Anterior cingulate cortex (tissue), 58 donors: ENCODE measurements at regions not wholly inside any gene's neighbourhood (a gene's known extent, or its start where the extent isn't known, plus 50 kb on each side); places are given as distances from the start of the nearest gene placed in this dataset.
"Not testable (repeated sequence)": the region's sequence is repeated elsewhere in the genome, so short reads cannot be mapped to it uniquely, and the experiment has no call there.

Experiments used
- DNase-seq, 58 donors: peaks; one replicate each; lab custom pipeline; 2025; lab: John Stamatoyannopoulos, UW

DNA sequence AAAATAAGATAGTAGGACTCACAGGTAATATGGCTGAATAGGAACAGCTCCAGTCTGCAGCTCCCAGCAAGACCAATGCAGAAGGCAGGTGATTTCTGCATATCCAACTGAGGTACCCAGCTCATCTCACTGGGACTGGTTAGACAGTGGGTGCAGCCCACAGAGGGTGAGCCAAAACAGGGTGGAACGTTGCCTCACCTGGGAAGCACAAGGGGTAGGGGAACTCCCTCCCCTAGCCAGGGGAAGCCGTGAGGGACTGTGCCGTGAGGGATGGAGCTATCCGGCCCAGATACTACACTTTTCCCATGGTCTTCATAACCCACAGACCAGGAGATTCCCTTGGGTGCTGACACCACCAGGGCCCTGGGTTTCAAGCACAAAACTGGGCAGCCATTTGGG is 114.8 kb upstream of the GNAI1 start:
- not testable (repeated sequence) for DNase-seq

DNA sequence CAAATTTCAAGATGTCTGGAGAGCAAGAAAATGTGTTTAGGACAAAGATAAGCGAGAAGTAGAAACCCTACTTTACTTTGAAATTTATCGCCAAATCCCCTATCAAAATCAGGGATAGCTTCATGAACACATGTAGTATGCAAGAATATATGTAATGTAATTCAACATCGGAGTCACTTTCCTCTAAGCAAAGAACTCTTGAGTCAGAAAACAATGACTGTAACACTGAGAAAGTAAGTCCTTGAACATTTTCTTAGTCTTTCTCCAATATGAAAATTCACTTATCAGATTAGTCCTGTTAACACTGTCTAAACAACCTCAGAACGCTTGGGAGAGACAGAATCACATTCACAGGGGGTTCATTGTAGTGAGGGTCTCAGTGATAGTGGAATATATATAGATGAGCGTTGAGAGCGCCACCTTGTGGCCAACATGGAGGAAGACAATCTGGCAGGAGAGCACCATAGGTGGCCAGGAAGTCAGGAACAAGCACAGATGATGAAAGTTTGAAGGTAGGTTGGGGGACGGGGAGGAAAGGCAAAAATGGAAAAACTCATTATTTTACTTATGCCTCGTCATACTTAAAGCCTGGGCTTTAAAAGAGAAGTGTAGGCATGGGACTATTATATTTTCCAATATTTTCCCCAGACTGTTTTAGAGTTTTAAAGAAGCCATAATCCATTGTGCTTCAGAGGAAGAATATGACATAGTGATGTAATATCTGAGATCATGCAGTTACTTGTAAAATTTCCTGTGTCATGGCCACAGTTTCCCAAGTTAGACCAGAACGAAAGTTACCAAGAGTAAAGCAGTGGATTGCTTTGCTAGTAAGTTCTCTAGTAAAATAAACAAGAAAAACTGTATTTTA is 115.5 kb upstream of the GNAI1 start:
- DNase-seq, result peak in 26 of 58 donors; percentile 0 to 39 (median 6)

DNA sequence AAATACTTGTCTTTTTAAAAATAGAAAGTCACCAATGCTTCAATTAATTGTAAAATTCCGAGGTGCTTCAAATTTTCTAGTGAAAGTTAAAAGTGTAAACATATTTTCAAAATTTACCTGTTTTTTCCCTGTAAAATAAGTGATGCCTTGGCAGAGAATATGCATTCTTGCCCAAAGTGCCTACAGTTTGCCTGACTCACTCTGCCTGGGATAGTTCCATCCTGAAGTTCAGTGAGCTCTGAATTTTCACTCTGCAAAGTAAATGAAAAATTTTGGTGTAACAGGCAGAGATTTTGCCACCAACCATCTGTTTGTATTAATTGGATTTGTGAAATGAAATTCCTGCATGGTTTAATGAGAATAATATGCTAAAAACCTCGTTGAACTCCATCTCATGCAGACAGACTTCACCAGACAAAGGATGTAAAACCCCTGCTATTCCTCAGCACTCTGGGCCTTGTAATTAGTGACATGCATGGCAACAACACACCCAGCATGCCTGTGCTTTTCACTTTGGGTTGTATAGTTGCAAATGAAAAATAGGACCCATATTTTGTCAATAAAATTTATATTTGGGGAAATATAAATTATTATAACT is 117.4 kb upstream of the GNAI1 start:
- no peak for DNase-seq

DNA sequence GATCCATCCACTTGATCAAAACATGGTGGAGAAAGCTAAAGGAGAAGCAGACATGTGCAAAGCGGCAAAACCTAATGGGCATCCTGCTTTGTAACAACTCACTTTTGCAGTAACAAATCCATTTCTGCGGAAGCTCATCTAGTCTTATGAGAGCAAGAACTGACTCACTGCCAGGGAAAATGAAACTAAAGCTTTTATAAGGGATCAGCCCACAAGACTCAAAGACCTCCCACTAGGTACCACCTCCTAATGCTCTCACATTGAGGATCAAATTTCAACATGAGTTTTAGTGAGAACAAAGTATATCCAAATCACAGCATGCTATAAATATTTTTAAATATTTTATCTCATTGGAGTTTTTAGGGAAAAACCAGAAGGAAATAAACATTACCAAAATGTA is 120.1 kb upstream of the GNAI1 start:
- no peak for DNase-seq

DNA sequence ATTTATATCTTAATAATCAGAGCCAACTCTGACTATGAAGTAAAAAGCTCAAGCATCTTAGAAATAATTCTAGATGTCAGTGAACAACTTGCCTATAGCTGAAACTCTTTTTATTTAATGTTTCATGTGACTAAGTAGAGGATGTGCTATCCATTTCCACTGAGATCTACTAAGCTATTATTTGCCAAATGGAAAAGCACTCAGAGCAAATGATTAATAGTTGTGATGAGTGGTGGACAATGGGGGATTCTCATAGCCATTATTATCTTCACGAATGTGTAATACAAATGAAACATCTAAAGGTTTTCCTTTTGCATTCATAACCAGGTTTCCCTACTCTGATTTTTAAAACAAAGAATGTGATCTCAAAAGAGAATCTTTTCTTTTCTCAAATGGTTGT is 126.6 kb upstream of the GNAI1 start:
- no peak for DNase-seq

DNA sequence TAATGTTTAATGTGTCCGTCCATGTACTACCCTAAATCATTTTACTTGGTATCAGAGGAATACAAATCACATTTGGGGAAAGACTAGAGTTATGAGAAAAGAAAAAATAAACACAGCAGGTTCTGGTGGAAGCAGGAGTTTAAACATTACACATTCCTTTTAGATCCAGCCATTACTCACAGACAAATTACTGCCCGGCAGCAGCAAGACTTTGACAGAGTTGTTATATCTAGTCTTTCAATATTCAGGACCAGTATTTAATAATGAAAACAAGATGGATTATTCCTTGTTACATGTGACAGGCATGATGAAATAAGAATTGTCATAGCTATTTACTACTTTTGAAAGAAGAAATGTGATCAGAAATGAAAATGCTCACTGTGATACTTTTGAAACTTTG is 131.8 kb upstream of the GNAI1 start:
- DNase-seq, result no peak

DNA sequence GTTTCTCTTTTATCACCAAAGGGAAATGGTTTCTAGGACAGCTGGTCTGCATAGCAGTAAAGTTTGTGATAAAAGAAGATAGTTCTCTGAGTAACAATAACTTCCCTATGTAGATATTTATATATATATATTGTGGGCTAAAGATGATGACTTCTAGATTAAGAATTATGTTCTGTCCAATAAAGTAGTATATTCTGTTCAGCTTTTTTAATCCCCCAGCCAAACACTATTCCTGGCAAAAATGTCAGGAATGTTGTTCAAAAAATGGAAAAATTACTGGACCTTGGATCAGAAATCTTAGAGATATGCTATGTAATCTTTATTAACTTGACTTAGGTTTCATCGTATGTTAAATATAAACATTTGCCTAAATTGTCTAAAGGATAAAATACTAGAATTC is 136.3 kb upstream of the GNAI1 start:
- no peak for DNase-seq

DNA sequence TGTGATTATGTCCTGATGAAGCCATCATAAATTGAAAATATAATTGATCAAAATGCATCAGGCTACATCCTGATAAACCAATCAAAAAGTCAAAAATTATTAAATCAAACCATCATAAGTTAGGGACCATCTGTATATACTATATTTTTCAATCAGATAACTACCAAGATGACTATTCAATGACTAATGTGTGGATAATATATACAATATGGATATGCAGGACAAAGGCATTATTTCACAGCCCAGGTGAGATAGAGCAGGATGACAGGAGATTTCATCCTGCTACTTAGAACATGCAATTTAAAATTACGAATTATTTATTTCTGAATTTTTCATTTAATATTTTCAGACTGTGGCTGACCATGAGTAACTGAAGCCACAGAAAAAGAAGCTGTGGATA is 137.3 kb upstream of the GNAI1 start:
- no peak for DNase-seq

DNA sequence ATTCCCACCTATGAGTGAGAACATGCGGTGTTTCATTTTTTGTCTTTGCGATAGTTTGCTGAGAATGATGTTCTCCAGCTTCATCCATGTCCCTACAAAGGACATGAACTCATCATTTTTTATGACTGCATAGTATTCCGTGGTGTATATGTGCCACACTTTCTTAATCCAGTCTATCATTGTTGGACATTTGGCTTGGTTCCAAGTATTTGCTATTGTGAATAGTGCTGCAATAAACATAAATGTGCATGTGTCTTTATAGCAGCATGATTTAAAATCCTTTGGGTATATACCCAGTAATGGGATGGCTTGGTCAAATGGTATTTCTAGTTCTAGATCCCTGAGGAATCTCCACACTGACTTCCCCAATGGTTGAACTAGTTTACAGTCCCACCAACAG is 138.9 kb upstream of the GNAI1 start:
- DNase-seq, result not testable (repeated sequence)

DNA sequence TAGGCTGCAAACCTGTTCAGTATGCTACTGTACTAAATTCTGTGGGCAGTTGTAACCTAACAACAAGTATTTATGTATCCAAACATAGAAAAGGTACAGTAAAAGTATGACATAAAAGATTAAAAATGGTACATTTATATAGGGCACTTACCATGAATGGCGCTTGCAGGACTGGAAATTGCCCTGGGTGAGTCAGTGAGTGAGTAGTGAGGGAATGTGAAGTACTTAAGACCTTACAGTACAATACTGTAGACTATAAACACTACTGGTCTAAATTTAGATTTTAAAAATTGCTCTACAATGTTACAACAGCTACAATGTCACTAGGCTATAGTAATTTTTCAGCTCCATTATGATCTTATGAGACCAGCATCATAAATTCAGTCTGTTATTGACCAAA is 146.0 kb upstream of the GNAI1 start:
- no peak for DNase-seq

DNA sequence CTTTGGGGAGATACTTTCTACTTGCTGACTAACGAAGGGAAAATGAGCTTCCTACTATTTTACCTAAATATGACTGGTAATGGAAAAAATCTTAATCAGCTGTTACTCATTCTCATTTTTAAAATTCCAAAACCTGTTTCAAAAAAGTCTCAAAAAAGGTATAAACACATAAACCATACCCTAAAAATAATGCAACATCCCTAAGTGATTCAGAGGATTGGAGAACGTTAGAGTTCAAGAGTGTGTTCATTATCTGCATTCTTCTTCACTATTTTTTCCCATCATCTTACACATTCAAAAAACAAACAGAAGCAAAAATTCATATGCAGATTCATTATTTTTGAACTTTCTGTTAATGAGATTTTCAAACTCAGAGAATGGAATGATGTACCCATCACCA is 150.4 kb upstream of the GNAI1 start:
- no peak for DNase-seq

DNA sequence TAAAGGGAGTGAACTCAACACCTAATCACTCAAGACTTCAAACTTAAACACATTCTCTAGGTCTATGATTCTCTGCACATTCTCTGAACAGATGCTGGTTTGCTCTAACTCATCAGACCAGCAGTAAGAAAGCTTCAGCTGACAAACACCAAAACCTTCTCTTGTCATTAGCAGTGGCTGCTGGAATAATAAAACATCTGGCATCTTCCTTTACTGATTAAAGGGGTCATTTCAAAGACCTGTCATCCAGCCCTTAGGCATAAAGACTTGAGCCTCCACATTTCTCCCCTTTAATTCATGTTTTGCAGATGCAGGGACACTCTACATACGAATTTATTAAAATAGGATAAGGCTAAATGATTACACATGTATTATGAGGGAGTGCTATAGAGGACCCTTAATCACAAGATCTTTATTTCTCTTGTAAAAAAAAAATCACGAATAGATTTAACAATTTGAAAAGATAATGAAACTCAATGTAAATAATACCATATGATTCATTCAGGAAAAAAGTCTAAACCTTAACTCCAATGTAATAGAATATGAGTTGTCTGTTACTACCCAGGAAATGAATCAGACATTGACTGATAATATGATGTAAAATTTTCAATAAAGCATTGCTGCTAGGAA is 152.4 kb upstream of the GNAI1 start:
- DNase-seq, result no peak

DNA sequence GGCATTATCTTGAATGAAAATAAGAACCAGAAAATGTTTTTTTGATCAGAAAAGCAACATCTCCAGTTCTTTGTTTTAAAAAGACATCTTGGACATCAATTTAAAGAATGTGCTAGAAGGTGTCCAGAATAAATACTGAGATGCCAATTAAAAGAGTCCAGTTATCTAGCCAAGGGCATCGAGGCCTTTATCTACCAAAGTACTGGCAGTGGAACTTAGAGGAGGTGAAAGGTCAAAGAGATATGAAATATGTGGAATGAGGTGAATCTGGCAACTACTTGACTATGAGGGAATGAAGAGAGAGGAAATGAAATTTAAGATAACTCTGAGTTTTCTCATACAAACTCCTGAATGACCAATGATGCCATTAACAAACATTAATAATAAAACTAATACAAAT is 154.3 kb upstream of the GNAI1 start:
- DNase-seq, result no peak

DNA sequence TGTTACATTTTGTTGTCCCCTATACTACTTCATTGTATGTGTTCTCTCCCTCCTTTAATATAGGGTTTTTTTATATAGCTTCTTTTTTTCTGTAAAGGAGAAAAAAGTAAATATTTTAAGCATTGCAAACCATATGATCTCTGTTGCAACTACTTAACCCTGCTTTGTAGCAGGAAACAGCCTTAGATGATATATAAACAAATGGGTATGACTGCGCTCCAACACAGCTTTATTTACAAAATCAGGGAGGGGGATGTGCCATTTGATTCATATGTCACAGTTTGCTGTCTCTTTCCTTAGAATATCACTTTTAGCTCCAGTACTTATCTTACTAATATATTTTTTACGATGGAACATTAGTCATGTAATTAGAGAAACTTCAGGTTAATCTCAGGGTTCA is 155.2 kb upstream of the GNAI1 start:
- no peak for DNase-seq

DNA sequence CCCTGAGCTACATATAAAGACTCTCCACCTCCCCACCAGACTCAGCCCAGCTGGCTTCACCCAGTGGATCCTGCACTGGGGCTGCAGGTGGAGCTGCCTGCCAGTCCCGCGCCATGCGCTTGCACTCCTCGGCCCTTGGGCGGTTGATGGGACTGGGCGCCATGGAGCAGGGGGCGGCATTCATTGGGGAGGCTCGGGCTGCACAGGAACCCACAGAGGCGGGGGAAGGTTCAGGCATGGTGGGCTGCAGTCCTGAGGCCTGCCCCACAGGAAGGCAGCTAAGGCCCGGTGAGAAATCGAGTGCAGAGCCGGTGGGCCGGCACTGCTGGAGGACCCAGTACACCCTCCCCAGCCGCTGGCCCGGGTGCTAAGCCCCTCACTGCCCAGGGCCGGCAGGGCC is 157.2 kb upstream of the GNAI1 start:
- no peak for DNase-seq

DNA sequence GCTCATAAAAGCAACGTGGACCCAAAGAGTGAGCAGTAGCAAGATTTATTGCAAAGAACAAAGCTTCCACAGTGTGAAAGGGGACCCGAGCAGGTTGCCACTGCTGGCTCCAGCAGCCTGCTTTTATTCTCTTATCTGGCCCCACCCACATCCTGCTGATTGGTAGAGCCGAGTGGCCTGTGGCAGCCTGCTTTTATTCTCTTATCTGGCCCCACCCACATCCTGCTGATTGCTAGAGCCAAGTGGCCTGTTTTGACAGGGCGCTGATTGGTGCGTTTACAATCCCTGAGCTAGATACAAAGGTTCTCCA is 158.0 kb upstream of the GNAI1 start:
- DNase-seq, result not testable (repeated sequence)

DNA sequence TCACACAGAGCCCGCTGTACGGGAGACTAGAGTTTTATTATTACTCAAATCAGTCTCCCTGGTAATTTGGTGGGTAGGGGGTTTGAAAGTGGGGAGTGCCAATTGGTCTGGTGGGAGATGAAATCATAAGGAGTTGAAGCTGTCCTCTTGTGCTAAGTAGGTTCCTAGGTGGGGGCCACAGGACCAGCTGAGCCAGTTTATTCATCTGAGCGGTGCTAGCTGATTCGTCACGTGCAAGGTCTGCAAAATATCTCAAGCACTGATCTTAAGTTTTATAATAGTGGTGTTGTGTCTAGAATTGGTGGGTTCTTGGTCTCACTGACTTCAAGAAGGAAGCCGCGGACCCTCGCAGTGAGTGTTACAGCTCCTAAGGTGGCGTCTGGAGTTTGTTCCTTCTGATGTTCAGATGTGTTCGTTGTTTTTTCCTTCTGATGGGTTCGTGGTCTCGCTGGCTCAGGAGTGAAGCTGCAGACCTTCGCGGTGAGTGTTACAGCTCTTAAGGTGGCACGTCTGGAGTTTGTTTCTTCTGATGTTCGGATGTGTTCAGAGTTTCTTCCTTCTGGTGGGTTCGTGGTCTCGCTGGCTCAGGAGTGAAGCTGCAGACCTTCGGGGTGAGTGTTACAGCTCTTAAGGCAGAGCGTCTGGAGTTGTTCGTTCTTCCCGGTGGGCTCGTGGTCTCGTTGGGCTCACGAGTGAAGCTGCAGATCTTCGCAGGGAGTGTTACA is 158.5 kb upstream of the GNAI1 start:
- not testable (repeated sequence) for DNase-seq

DNA sequence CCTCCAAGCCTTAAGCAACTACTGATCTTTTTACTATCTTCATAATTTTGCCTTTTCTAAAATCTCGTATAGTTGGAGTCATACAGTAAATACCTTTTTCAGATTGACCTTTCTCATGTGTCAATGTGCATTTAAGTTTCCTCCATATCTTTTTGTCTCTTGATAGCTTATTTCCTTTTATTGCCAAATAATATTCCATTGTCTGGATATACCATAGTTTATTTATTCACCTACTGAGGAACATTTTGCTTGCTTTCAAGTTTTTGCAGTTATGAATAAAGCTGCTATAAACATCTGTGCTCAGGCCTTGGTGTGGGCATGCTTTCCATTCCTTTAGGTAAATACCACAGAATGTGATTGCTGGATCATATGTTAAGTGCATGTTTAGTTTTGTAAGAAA is 161.2 kb upstream of the GNAI1 start:
- no peak for DNase-seq

DNA sequence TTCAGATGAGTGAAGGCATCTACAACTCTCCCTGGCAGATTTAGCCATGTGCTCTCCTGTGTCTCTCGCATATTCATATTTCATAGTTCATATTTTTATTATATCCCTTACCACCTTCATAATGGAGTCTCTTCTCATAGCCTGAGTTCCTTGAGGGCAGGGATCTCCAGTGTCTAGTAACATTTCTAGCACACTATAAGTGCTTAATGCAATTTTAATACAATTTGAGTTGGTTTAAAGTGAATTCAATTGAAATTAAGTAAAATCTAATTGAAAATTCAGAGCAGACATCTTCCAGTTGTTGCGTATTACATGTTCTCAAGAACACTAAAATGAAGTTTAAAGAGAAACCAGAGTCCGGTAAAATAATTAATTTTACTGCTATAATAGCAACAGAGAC is 163.6 kb upstream of the GNAI1 start:
- DNase-seq, result no peak

DNA sequence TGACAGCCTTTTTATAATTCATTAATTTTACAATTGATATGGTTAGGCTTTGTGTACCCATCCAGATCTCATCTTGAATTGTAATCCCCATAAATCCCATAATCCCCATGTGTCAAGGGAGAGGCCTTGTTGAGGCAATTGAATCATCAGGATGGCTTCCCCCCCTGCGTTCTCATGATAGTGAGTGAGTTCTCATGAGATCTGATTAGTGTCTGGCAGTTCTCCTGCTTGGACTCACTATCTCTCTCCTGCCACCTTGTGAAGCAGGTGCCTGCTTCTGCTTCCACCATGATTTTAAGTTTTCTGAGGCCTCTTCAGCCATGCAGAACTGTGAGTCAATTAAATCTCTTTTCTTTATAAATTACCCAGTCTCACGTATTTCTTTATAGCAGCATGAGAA is 165.7 kb upstream of the GNAI1 start:
- DNase-seq, result no peak

DNA sequence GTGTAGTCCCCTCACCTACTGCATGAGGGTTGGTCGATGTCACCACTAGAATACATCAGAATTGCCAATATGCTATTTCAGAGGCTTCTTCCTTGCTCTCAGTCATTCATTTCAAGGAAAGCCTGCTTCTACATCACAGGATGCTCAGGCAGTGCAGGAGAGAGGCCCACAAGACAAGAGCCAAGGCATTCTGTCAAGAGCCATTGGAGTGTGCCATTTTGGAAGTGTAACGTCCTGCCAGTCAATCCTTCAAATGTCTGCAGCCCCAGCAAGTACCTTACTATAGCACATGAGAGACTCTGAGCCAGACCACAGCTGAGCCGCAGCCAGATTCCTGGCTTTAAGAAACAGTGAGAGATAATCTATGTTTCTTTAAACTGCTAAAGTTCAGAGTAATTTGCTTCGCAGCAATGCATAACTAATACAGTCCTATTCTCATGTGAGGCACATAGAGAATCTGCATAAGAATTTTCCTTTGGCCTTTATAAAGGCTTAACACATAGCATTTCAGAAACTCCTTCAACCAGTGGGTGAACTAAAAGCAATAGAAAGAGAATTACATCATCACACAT is 166.5 kb upstream of the GNAI1 start:
- no peak for DNase-seq
